ENCODE measurements at regions not wholly inside any gene's neighbourhood (a gene's known extent, or its start where the extent isn't known, plus 50 kb on each side); places are given as distances from the start of the nearest gene placed in this dataset.

DNA sequence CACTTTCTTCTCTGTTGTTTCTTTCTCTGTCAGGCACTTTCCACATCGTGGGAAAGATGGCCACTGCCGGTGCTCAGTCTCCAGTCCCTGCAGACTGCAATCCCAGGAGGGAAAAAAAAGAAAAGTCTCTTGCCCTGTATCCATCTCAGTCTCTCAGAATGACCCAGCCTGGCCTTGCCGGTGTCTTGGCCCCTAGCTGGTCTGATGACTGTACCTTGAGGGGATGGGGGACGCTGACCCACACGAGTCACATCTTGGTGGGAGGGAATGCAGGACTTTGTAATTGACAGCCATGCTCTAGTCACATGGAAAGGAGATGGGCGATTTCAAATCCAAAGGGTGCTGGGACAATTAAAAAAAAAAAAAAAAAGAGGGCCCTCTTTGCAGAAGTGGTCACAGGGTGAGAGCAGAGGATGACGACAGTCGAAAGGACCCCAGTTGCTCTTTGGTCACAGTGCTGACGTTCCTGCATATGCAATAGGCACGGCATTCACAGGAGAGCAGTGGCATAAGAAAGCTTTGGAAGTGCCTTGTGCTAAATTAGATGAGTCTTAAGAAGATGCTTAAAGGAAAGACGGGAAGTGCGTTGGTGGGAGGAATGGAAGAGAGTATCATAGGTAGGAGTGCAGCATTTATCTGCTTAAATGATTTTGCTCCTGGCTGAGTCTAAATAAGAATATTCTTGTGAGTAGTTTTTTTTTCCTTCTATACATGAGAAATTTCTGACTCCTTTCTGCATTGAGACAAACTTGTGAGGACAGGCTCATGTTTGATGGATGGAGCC lies 63.9 kb upstream of the AKAP12 start:
- Histone ChIP-seq H3K79me2 (ENCODE audit: control insufficient read depth, insufficient read depth, low read length) (no peaks in the 10 kb centered on the region), H3K27ac (ENCODE audit: low read length in 2 of 2) (no peak overlapping the region), H4K20me1 (ENCODE audit: control insufficient read depth, insufficient read depth, low read length, poor library complexity, severe bottlenecking) (no peaks in the 10 kb centered on the region), H3K9me3 (ENCODE audit: control extremely low read depth in 1 of 3, control insufficient read depth in 2 of 3, insufficient read depth in 1 of 3, low read length in 2 of 3) (peaks cover 0 to 8% (median 0%) of the 10 kb centered on the region in 3 donors), H3K36me3 (replicated peaks in 1 of 2; ENCODE audit: control extremely low read depth in 1 of 2, control insufficient read depth in 1 of 2, extremely low read depth in 1 of 2, insufficient read depth in 2 of 2, low read length in 1 of 2) (no peaks in the 10 kb centered on the region), H3K4me3 (ENCODE audit: control extremely low read depth in 1 of 5, extremely low read depth in 1 of 5, insufficient read depth in 1 of 5, low read depth in 2 of 5, low read length in 4 of 5) (no peak overlapping the region), H2AFZ (ENCODE audit: insufficient read depth, low read depth, low read length, poor library complexity, severe bottlenecking) (no peak overlapping the region), H3K4me1 (ENCODE audit: control insufficient read depth in 2 of 2, insufficient read depth in 2 of 2, low read length in 2 of 2) (no peaks in the 10 kb centered on the region), H3K9ac (ENCODE audit: low read length) (no peak overlapping the region), H3K27me3 (replicated peaks in 1 of 4; ENCODE audit: control extremely low read depth in 1 of 4, control insufficient read depth in 3 of 4, insufficient read depth in 4 of 4, low read length in 3 of 4) (peaks cover 0 to 6% (median 2%) of the 10 kb centered on the region in 4 experiments), H3K4me2 (replicated peaks; ENCODE audit: low read depth, low read length, poor library complexity, severe bottlenecking) (no peak overlapping the region)
- H3K27ac Mint-ChIP-seq, result no peak overlapping the region
- intact Hi-C loops (cut with micrococcal nuclease), result no loop called here
- DNase-seq (no peak), ATAC-seq (ENCODE audit: low read depth) (no peak)
- CTCF ChIA-PET, result no interaction called here
- peaks cover 28% of the 10 kb centered on the region for H3K27me3 Mint-ChIP-seq
- 91% methylated on average over 10 of the region's 12 CpGs for WGBS (ENCODE audit: insufficient coverage)
- POLR2A ChIA-PET, result no interaction called here
- no peaks in the 10 kb centered on the region for H3K4me1 Mint-ChIP-seq
- no peak overlapping the region for H3K4me3 Mint-ChIP-seq
- no peak for TF ChIP-seq EZH2 (IDR thresholded peaks at IDR 0.05; ENCODE audit: borderline replicate concordance, insufficient read depth, low read depth, low read length, poor library complexity, severe bottlenecking)
- TF ChIP-seq, protein P1, sequence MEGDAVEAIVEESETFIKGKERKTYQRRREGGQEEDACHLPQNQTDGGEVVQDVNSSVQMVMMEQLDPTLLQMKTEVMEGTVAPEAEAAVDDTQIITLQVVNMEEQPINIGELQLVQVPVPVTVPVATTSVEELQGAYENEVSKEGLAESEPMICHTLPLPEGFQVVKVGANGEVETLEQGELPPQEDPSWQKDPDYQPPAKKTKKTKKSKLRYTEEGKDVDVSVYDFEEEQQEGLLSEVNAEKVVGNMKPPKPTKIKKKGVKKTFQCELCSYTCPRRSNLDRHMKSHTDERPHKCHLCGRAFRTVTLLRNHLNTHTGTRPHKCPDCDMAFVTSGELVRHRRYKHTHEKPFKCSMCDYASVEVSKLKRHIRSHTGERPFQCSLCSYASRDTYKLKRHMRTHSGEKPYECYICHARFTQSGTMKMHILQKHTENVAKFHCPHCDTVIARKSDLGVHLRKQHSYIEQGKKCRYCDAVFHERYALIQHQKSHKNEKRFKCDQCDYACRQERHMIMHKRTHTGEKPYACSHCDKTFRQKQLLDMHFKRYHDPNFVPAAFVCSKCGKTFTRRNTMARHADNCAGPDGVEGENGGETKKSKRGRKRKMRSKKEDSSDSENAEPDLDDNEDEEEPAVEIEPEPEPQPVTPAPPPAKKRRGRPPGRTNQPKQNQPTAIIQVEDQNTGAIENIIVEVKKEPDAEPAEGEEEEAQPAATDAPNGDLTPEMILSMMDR (IDR thresholded peaks at IDR 0.05), result no peak
- H3K9me3 Mint-ChIP-seq (ENCODE audit: insufficient read depth), result no peaks in the 10 kb centered on the region

DNA sequence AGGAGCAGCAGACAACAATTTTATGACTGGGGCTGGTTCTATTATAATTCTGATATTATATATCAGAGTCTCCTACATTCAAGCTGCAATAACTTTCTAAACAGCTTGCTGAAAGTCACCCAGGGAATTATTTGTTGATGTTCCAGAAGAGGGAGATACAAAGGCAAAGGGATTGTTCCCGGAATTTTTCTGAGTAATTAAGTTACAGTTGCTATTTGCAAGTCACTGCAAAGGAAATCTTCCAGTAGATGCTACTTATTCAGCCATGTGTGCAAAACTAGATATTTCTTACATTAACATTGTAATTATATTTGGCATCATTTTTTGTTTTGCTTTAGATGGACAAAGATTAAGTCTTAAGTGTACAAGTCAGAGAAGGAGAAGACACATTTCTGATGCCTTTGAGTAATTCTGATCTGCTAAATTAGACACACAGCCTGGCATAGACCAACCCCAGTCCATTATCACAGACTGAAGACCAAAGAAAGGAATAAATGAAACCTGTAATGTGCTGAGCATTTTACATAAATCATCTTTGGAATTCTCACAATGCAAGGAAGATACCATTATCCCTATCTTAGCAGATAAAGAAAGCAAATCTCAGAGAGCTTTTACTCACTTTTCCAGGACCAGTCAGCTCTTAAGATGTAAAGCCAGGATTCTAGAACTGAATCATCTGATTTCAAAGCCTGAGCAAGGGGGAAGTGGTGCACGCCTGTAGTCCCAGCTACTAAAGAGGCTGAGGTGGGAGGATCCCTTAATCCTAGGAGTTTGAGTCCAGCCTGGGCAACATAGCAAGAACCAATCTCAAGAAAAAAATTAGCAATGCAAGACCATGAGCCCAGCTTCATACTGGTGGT lies 62.6 kb upstream of the AKAP12 start:
- CTCF ChIA-PET, result no interaction called here
- Mint-ChIP-seq H3K4me3 (no peak overlapping the region), H3K4me1 (no peaks in the 10 kb centered on the region), H3K27me3 (peaks cover 29% of the 10 kb centered on the region), H3K27ac (no peak overlapping the region), H3K9me3 (ENCODE audit: insufficient read depth) (no peaks in the 10 kb centered on the region)
- no peaks in the 10 kb centered on the region for H3K79me2 ChIP-seq (ENCODE audit: control insufficient read depth, insufficient read depth, low read length)
- H3K4me2 ChIP-seq (replicated peaks; ENCODE audit: low read depth, low read length, poor library complexity, severe bottlenecking), result no peak overlapping the region
- no peaks in the 10 kb centered on the region for H3K4me1 ChIP-seq (ENCODE audit: control insufficient read depth in 2 of 2, insufficient read depth in 2 of 2, low read length in 2 of 2)
- no peak overlapping the region for H3K4me3 ChIP-seq (ENCODE audit: control extremely low read depth in 1 of 5, extremely low read depth in 1 of 5, insufficient read depth in 1 of 5, low read depth in 2 of 5, low read length in 4 of 5)
- 100% methylated on average over 1 of the region's 2 CpGs for WGBS (ENCODE audit: insufficient coverage)
- ATAC-seq (ENCODE audit: low read depth) (no peak), DNase-seq (no peak)
- no peak overlapping the region for H3K27ac ChIP-seq (ENCODE audit: low read length in 2 of 2)
- H4K20me1 ChIP-seq (ENCODE audit: control insufficient read depth, insufficient read depth, low read length, poor library complexity, severe bottlenecking), result no peaks in the 10 kb centered on the region
- H3K36me3 ChIP-seq (replicated peaks in 1 of 2; ENCODE audit: control extremely low read depth in 1 of 2, control insufficient read depth in 1 of 2, extremely low read depth in 1 of 2, insufficient read depth in 2 of 2, low read length in 1 of 2), result no peaks in the 10 kb centered on the region
- H3K27me3 ChIP-seq (replicated peaks in 1 of 4; ENCODE audit: control extremely low read depth in 1 of 4, control insufficient read depth in 3 of 4, insufficient read depth in 4 of 4, low read length in 3 of 4), result peaks cover 0 to 6% (median 2%) of the 10 kb centered on the region in 4 experiments
- POLR2A ChIA-PET, result no interaction called here
- no peak overlapping the region for H3K9ac ChIP-seq (ENCODE audit: low read length)
- intact Hi-C loops (cut with micrococcal nuclease), result no loop called here
- H2AFZ ChIP-seq (ENCODE audit: insufficient read depth, low read depth, low read length, poor library complexity, severe bottlenecking), result no peak overlapping the region
- TF ChIP-seq EZH2 (IDR thresholded peaks at IDR 0.05; ENCODE audit: borderline replicate concordance, insufficient read depth, low read depth, low read length, poor library complexity, severe bottlenecking), result no peak
- TF ChIP-seq, protein P1 (IDR thresholded peaks at IDR 0.05), result no peak
- H3K9me3 ChIP-seq (ENCODE audit: control extremely low read depth in 1 of 3, control insufficient read depth in 2 of 3, insufficient read depth in 1 of 3, low read length in 2 of 3), result peaks cover 0 to 8% (median 0%) of the 10 kb centered on the region in 3 donors
